Hematopoietic multipotent progenitor cell treated with erythropoietin and hydrocortisone succinate and interleukin-3 and kit ligand, for 6 days (in vitro differentiated cells): ENCODE measurements at regions not wholly inside any gene's neighbourhood (a gene's known extent, or its start where the extent isn't known, plus 50 kb on each side); places are given as distances from the start of the nearest gene placed in this dataset.

Experiments used
- DNase-seq: peaks from one replicate; pipeline ENCODE4 v3.0.0-alpha.2; 2015

DNA sequence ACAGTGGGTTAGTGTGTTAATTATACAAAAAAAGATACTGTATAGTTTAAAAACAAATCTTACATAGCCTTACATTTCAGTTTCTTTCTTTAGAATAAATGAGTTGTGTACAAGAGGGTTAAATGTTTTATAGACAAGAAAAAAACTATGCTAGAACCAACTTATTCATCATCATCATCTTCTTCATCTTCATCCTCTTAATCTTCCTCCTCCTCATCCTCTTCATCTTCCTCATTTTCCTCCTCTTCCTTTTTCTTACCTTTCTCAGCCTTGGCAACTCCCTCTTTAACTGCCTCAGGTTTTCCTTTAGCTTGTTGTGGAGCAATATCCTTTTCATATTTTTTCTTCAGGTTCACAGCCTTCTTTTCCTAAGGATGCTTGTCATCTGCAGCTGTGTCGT, 53.7 kb downstream of the RPS12 start:
- DNase-seq = no peak

DNA sequence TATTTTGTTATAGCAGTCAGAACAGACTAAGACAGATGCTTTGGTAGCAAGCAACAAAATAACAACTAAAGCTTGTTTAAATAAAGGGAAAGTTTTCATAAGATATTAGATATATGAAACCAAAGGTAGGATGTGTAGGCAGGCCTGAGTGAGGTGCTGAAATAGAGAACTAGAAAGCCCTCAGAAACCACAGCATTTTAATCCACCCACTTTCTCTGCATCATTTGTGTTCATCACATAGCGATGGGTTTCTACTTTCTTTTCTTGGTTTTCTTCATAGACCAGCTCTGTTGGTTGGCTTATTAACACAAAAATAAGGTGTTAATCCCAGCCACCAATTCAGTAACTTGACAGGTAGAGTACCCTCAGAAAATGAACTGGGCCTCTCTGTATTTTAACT, 58.6 kb downstream of the RPS12 start:
- no peak for DNase-seq

DNA sequence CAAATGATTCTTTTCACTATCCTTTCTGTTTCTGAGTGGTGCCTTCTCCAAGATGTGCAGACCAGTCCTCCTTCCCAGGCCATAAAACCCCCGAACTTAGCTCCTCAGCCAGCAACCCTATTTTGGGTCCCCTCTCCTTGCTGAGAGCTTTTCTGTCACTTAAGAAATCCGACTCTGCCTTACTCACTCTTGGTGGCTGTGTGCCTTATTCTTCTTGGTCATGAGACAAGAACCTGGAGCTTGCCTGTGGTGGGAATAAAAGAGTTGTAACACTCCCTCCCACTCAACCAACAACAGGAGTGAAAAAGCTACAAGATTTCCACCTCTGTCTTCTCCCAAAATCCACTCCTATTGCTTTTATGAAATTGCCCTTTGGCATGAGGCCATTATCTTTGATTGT, 62.6 kb downstream of the RPS12 start:
- no peak for DNase-seq

DNA sequence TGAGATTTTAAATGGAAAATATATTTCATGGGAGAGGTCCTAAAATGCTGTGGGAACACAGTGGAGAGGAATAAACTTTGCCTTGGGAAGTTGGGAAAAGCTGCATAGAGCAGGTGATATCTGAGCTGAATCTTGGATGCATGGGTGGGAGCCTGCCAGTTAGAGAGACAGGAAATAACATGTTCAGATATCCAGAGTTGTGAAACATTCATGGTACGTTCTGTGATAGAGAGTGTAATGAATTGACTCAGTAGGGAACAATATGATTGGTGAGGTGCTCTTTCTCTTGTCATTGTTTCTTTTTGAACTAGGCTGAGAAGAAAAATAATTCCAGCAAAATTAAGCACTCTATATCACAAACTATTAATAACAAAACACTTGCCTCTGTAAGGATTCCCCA, 72.8 kb downstream of the RPS12 start:
- no peak for DNase-seq

DNA sequence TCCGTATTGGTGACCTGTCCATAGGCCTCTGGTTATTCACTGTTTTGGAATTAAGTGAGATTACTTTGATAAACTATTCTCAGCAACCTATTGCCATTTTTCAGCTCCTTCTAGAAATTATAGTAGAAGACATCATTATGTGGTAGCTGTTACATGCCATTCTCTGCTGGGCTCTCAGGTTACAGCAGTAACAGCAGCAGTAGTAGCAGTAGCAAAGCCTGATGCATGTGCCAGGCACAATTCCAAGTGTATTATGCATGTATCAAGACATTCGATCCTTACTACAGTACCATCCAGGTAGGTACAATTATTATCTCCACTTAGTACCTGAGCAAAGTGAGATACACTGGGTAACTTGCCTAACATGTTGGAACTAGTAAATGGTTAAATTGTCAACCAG, 74.3 kb downstream of the RPS12 start:
- DNase-seq = no peak

DNA sequence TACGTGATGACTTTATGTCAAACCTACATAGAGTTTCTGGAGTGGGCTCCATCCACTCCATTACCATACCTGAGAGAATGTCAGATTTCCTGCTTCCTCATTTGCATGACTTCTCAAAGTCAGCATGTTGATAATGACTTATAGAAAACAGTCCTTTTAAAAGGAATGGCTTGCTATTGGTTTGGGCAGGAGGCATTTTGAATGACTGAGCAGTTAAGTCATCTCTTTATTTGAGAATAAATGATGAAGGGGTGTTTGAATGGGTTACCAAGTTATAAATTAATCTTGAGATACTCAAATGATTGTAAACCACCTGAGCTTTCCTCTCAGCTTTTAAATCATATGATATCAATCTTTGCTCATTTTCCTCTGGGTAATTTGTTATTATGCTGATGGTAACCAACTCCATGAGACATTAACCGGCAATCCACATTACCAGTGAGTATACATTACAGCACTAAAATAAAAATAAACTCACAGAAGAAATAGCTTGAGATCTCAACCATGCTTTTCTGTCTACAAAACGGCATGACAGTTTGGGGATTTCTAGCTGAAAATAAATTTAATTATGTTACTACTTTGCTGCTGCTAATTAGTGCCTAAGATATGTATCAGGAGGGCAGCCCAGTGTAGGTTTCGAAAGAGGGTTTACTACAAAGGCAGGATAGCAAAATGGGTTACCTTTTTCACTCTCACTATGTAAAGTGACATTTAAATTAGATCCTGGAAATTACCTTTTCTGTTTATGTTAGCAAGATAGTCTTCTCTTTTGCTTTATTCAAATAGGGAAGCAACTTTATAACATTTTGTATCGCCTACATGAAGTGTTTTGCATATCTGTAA, 78.8 kb downstream of the RPS12 start:
- DNase-seq = no peak

DNA sequence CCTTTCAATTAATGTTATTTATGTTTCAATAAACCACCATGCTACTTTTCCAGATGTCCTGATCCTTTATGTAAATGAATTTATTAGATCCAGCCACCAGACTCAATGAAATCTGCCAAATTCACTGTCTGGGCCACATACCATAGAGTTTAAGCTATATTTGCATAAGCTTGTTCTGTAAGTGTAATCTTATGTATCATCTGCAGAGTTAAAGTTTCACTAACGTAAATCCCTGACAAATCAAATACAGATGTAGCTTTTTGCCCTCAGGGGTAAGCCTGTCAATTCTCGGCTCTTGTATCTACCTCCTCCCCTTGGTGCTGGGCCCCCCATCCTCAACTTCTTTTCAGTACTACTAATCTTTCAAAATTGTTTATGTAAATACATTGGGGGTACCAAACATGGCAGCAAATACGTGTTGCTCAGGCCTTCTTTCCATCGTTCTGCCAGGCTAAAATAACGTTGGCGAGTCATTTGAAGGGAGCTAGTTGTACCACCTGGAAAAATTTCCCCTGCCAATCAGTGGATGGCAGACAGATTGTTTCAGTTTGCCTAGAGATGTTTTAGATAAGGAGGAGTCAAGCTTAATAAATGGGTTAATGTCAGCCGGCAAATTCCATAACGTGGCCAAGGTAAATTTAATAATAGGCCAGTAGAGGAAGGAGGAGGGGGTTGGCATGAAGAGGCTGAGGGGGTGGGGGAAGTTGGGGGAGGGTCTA, 79.6 kb downstream of the RPS12 start:
- DNase-seq = no peak

DNA sequence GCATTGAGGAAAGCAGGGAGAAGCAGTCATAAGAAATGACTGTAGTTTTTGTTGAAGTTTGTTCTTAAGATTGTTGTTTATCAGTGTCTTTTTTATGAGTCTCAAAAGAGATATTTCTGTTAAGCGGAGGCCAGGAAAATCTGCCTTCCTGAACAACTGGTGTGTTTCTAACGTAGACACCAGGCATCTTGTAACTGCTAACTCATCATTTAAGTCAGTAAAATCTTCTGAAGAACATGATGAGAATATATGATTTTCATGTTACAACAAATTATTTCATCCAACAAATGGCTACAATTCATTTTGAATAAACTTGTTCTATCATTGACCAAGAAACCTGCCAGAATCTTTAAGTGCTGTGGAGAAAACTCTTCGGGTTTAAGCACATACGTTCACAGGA, 84.0 kb downstream of the RPS12 start:
- DNase-seq = no peak

DNA sequence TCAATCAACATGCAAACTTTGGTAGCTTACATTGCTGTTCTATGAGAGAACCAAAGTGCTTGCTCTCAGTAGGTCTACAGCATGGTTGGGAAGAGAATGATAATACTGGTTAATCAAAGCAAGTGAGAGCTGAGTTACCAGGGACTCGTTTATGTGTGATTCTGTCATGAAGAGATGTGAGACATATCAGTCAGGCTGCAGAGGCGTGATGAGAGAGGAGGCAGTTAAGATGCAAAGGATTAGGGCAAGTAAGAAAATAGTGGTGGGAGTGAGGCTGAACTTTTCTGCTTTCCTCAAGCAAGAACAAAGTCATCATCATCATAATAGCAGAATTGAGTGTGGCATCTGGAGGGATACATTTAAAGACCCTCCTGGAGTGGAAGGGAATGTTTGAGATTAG, 86.5 kb downstream of the RPS12 start:
- DNase-seq = no peak

DNA sequence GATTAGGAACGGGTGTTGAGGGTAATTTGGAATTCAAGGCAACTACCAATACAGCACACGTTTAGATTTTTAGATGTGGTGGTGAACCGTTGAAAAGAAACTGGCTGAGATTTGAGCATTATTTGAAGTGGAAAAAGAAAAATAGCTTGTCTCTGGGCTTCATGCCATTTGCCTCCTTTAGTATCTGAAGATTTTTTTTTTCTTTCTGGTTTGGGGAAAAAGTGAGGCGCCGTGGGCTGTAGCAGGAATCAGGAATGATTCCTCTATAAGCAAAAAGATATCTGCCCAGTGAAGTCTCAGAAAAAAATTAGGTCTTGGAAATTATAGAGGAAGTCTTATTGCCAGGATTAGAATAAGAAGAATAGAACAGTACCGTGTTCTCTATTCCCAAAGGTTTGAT, 88.5 kb downstream of the RPS12 start:
- DNase-seq = no peak

DNA sequence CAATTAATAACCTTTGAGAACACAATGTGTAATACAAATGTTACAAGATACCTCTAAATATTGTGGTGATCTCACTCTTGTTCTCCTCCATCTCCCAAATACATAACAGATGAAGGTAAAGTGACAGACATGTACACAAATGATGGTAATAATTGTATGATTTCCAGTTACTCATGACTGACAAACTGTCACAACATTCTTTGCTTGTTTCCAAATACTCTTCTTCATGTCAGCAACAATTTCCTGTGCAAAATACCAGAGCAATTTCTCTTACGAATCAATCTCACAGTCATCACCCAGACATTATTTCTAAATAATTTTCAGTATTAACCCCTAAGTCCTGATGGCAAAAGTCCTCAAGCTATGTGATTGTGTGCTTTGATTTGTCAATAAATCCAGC, 92.9 kb downstream of the RPS12 start:
- no peak for DNase-seq

DNA sequence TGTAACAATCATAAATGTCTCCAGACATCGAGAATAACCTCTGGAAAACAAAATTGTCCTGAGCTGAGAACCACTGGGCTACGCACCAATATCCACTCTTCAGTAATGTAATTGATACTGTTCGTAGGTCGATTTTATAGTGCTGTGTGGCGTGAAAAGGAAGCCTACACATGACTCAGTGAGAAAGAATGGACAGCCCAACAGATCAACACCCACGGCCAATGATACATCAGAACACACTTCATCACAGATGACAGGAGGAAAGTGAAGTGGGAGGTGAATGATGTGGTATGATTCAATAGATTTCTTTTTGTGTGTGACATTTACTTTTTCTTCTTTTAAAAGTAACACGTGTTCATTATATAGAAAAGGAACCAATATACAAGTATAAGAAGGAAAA, 93.5 kb downstream of the RPS12 start:
- no peak for DNase-seq

DNA sequence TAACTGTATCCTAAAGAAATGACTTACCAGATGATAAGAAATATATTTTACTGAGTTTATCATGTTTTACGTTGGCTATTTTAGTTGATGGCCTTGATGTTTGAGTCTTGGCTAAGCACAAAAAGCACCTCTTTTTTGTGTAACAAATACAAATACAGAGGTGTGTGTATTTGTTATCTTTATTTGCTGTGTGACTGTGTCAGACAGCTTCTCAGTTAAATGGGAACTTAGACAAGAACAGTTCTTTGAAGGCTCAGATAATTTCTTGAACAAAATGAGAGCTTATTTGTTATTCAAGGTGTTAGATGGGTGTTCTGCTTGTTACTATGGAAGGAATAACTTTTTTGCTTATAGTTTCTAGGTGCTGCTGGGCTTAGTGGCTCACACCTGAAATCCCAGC, 95.4 kb downstream of the RPS12 start:
- no peak for DNase-seq

DNA sequence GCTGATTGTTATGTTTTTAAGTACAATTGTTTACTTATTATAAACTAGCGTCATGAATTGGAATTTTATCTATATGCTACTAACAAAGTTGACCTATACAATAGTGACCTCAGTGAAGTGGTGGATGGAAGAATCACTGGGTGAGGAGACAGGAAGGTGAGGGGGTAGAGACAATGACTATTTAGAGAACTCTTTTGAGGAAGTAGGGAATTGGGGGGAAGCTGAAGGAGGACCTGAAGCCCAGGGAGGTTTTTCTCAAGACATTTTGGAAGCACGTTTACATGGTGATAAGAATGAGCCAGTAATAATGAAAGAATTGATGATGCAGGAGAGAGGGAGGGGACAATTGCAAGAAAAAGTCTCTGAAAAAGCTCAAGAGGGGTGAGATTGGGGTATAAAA, 96.4 kb downstream of the RPS12 start:
- no peak for DNase-seq

DNA sequence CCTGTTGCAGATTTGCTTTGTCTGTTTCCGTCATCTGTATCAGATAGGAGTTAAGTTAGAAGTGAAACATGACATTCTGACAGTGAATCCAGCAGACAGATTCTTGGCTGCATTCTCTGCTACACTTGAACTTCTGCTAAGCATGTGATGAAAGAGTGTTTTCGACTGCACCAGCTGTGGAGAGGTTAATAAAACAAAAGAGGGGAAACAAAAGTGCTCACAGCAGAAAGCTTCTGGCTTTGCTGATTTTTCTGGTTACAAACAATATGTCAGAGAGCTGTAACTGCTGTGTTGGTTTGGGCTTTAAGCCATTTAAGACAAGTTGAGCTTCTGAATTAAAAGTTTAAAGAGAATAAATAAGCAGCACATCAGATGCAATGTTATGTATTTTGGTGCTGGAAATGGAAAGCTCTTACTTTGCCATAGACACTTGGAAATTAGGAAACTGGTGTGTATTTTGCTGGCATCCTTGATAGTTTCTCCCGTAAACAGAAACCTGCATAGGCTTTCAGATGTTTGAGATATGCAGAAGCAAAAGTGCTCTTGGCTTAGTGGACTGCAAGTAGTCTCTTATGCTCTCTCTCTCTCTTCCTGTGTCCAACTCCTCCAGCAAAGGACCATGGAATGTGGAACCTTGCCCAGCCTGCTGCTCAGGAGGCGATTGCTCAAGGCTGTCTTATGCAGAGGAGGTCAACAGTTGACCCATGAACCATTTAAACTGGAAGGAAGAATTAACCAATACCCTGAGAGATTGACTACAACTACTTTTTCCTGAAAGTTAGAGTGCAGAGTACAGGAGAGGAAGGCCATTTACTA, 104.9 kb downstream of the RPS12 start:
- DNase-seq = no peak

DNA sequence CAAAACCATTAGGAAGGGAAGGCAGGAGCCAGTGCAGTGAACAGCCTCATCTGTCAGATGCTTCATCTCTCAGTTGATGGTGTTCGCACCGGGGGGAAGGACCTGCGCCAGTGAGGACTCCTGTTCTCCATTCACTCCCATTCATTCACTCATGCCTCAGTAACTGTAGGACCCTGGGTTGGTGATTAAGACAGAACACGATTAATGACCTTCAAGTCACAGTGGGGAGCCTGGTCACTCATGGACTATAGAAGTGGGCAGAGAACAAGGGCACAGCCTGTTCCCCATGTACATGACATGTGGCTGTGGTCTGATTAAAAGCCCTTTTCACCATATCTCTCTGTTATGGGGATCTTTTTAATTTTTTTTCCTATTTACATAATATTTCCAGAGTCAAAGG, 113.3 kb downstream of the RPS12 start:
- no peak for DNase-seq

DNA sequence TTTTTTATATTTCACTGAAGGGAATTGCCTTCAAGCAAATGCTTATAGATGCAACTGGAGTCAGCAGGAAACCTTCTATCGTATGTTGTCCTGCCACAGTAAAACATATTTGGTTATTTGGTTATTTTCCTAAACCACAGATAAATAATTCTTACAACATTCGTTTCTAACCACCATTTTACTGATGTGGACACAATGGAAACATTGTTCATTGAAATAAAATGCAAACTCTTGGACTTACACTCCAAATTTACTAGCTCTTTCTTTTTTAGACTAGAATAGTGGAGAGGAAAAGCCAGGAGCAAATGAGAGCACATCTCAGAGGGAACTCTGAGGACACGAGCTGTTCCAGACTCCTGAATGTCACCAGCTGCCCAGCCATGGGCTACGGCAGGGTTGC, 114.8 kb downstream of the RPS12 start:
- DNase-seq = no peak

DNA sequence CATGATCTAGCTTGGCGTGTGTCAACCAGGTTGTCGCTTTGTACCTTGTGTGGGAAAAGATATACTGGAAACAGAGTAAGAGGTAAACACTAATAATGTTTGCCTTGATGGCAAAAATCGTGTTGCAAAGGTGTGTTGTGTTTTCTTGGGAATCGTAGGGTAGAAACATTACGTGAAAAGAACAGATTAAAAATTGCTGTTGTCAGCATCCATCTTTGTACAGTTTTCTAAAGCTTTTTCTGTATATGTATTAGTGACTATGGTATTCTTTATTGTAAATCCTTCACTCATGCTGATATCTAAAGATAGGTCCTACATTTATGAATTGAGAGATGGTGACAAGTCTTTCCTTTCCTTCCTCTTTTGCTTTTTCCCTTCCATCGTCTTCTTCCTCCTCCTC, 116.9 kb downstream of the RPS12 start:
- no peak for DNase-seq

DNA sequence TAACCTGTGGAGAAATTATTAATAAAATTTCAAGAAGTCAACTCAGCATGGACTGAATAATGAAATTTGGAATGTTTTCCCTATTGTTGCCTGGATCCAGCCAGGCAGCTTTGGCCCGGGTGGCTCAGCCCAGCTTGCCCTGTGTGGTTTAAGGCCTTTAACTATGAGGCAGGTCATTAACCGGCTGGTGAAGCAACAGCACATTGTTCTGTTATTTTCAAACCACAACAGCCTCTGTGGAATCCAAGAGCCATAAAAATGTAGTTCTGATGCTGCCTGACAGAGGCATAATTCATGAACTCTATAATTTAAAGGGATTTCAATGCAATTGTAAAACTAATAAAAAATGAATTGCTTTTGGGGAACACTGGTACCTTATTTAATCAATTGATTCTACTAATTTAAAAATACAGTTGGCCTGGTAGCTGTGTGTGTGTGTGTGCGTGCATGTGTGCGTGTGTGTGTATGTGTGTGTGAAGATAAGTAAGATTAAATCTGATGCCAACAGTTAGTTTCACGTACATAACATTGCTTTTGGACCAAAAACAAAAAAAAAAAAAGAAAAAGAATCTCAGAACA, 117.7 kb downstream of the RPS12 start:
- DNase-seq = no peak

DNA sequence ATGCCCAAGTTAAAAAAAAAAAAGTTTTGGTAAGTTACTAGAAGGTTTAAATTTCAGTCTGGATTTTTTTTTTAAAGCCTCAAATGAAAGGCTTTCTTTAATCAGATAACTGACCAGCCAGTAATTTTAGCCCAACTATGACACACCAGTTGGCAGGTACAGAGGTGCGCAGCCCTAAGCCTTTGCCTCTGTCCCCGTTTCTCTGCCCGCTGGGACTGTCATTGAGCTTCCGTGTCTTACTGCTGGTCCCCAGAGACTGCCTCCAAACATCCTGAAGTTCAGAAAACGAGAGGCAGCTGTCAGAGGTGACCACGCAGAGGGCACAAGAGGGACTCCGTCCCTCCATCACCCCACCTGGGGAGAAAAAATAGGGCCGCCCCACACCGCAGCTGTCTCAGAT, 118.2 kb downstream of the RPS12 start:
- DNase-seq = no peak

DNA sequence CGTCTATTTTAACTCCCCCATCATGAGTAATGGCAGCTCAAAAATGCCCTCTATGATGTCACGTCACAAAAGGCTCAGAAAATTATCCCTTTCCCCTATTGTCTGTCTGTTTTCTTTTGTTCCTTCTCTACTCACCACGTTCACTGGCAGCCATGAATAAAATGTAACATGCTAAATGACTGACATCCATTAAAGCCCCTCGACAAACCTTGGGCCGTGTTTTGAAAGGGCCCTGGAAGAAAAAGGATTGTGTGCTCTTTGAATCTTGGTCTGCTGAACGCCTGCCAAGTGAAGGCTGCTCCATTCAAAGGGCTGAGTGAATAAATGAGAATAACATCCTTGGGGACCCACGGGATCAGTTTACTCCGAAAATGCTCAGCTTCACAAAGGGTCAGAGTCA, 118.7 kb downstream of the RPS12 start:
- DNase-seq = no peak

DNA sequence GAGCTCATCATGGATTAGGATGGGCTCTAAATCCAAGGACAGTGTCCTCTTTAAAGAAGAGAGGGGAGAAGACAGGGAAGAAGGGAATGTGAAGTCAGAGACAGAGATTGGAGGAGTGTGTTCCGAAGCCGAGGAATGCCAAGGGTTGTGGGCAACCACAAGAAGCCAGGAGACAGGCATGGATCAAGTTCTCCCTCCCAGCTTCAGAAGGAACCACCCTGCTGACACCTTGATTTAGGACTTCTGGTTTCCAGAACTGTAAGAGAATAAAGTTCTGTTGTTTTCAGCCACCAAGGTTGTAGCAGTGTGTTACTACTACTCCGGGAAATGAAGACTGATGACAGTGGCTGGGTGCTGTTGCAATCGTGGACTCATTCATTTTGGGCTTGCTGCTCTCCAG, 120.1 kb downstream of the RPS12 start:
- no peak for DNase-seq

DNA sequence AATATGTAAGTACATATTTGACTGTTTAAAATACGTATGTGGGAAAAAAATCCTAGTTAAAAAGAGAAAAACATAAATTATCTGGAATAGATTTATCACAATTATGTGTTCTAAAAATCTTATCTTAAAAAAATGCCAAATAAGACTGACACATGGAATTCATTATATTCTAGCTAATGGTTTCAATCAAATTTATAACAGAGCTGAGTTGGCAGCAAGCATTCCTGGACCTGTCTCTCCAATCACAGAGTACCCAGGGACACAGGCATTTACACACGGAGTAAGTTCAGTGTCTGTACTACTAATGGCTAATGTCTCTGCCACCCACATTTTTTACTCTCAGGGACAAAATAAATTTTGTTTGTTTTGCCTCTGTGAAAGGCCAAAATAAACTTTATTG, 122.3 kb downstream of the RPS12 start:
- no peak for DNase-seq
